Gastrocnemius medialis (tissue), 4 donors: ENCODE measurements at regions not wholly inside any gene's neighbourhood (a gene's known extent, or its start where the extent isn't known, plus 50 kb on each side); places are given as distances from the start of the nearest gene placed in this dataset.

ENCODE experiments used
- POLR2A ChIP-seq, 2 donors: fragments of 450-650 bp; IDR thresholded peaks; one replicate each; pipeline ENCODE4 v1.6.1; 2017; ENCODE audit warnings: antibody characterized with exemption in 2 of 2, mild to moderate bottlenecking in 2 of 2, moderate library complexity in 2 of 2
- TF ChIP-seq, protein P1 (sequence below), 5 experiments: fragments of 450-650 bp in 3 of 5; fragments of 200-600 bp in 2 of 5; sonication (generic) in 2 of 5; IDR thresholded peaks in 4 of 5; conservative IDR thresholded peaks in 1 of 5; 1 replicate in 4 of 5; 2 replicates in 1 of 5; pipeline ENCODE4 v1.5.1; 2016 to 2019; ENCODE audit warnings: antibody characterized with exemption in 5 of 5, mild to moderate bottlenecking in 3 of 5, moderate library complexity in 3 of 5

- TF ChIP-seq, protein P1, sequence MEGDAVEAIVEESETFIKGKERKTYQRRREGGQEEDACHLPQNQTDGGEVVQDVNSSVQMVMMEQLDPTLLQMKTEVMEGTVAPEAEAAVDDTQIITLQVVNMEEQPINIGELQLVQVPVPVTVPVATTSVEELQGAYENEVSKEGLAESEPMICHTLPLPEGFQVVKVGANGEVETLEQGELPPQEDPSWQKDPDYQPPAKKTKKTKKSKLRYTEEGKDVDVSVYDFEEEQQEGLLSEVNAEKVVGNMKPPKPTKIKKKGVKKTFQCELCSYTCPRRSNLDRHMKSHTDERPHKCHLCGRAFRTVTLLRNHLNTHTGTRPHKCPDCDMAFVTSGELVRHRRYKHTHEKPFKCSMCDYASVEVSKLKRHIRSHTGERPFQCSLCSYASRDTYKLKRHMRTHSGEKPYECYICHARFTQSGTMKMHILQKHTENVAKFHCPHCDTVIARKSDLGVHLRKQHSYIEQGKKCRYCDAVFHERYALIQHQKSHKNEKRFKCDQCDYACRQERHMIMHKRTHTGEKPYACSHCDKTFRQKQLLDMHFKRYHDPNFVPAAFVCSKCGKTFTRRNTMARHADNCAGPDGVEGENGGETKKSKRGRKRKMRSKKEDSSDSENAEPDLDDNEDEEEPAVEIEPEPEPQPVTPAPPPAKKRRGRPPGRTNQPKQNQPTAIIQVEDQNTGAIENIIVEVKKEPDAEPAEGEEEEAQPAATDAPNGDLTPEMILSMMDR (IDR thresholded peaks at IDR 0.05 in 4 of 5, conservative IDR thresholded peaks at IDR 0.05 in 1 of 5): no peak
- TF ChIP-seq POLR2A (IDR thresholded peaks at IDR 0.05): no peak
Observed at GRCh38 chr18:66126266-66126665, 375.5 kb downstream of the CDH7 start.
